ENCODE measurements at regions not wholly inside any gene's neighbourhood (a gene's known extent, or its start where the extent isn't known, plus 50 kb on each side); places are given as distances from the start of the nearest gene placed in this dataset.

- H3K27ac ChIP-seq = no peak overlapping the region
- no peak for DNase-seq
- H3K27me3 ChIP-seq = no peaks in the 10 kb centered on the region
- peaks cover 0 to 8% (median 5%) of the 10 kb centered on the region in 3 donors for H3K9me3 ChIP-seq
- intact Hi-C loops (cut with DNase I; ENCODE audit: low total_unique reads) = no loop called here
- H3K4me3 ChIP-seq = no peak overlapping the region
- H3K4me1 ChIP-seq = no peaks in the 10 kb centered on the region
- TF ChIP-seq CTCF (IDR thresholded peaks at IDR 0.05) = no peak
- H3K36me3 ChIP-seq = no peaks in the 10 kb centered on the region
Measured at GRCh38 chr16:63690961-63691360, 1430.9 kb downstream of the CDH11 start.

- H3K4me3 ChIP-seq = no peak overlapping the region
- no peak overlapping the region for H3K27ac ChIP-seq
- H3K9me3 ChIP-seq = peaks cover 0 to 8% (median 5%) of the 10 kb centered on the region in 3 donors
- intact Hi-C loops (cut with DNase I; ENCODE audit: low total_unique reads) = no loop called here
- H3K27me3 ChIP-seq = no peaks in the 10 kb centered on the region
- no peaks in the 10 kb centered on the region for H3K4me1 ChIP-seq
- no peak for DNase-seq
- no peaks in the 10 kb centered on the region for H3K36me3 ChIP-seq
- no peak for TF ChIP-seq CTCF (IDR thresholded peaks at IDR 0.05)
Measured at GRCh38 chr16:63690267-63690666, 1431.6 kb downstream of the CDH11 start.

GRCh38 chr16:63689068-63689467 is 1432.8 kb downstream of the CDH11 start:
- intact Hi-C loops (cut with DNase I; ENCODE audit: low total_unique reads) = no loop called here
- no peak for TF ChIP-seq CTCF (IDR thresholded peaks at IDR 0.05)
- no peak for DNase-seq
- Histone ChIP-seq H3K27me3 (no peaks in the 10 kb centered on the region), H3K4me1 (no peaks in the 10 kb centered on the region), H3K27ac (no peak overlapping the region), H3K4me3 (no peak overlapping the region), H3K9me3 (peaks cover 0 to 8% (median 5%) of the 10 kb centered on the region in 3 donors), H3K36me3 (no peaks in the 10 kb centered on the region)

GRCh38 chr16:63684149-63685101 is 1437.4 kb downstream of the CDH11 start:
- no peak overlapping the region for H3K27ac ChIP-seq
- H3K4me1 ChIP-seq = no peaks in the 10 kb centered on the region
- H3K27me3 ChIP-seq = no peaks in the 10 kb centered on the region
- intact Hi-C loops (cut with DNase I; ENCODE audit: low total_unique reads) = no loop called here
- H3K4me3 ChIP-seq = no peak overlapping the region
- H3K9me3 ChIP-seq = no peaks in the 10 kb centered on the region
- no peaks in the 10 kb centered on the region for H3K36me3 ChIP-seq
- no peak for DNase-seq
- no peak for TF ChIP-seq CTCF (IDR thresholded peaks at IDR 0.05)

GRCh38 chr16:63682844-63683243 is 1439.0 kb downstream of the CDH11 start:
- Histone ChIP-seq H3K36me3 (no peaks in the 10 kb centered on the region), H3K4me1 (no peaks in the 10 kb centered on the region), H3K9me3 (no peaks in the 10 kb centered on the region), H3K27ac (no peak overlapping the region), H3K4me3 (no peak overlapping the region), H3K27me3 (no peaks in the 10 kb centered on the region)
- TF ChIP-seq CTCF (IDR thresholded peaks at IDR 0.05) = no peak
- intact Hi-C loops (cut with DNase I; ENCODE audit: low total_unique reads) = no loop called here
- DNase-seq = no peak

Measured in tibial artery (tissue), 4 donors.